Globus pallidus (tissue), 1 donor: ENCODE measurements at regions not wholly inside any gene's neighbourhood (a gene's known extent, or its start where the extent isn't known, plus 50 kb on each side); places are given as distances from the start of the nearest gene placed in this dataset.

Experiments
- DNase-seq: peaks from one replicate; pipeline ENCODE4 v3.0.0-alpha.2; 2015; ENCODE audit warnings: low spot score

DNA sequence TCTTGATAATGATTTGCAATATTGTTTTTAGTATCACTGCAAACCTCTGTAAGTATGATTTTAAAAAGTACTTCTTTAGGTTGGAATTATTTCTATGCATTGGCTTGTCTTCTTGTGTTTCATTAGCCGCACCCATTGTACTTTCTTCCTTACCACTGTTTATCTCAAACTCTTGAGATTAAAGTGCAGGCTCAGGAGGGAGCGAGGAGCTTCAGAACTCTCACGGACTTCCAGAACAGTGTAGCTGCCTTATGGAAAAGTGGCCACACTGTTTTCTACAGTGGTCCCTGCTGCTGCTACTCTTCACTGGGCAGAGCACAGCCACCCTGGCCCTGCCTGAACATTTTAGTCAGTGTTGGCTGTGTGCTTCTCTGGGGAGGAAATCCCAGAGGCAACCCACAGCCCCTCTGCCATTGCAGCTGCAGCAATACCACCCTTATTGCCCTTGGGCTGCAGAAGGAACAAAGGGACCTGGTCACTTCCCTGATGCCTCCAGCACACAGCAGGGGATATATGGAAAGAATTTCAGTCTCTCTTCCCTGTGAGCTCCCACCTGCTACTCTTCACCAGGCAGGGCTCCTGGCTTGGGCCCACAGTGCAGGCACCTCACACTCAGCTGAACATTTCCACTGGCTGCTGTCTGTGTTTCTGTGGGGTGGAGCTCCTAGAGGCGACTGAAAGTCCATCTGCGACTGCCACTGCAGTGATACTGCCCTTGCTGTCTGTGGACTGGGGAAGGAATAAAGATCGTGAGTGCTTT is 91.7 kb upstream of the MAP3K4 start:
- DNase-seq: no peak

GRCh38 chr6:160911949-160912348 is 79.6 kb upstream of the MAP3K4 start:
- DNase-seq: no peak

GRCh38 chr6:160912411-160912810 is 79.2 kb upstream of the MAP3K4 start:
- DNase-seq: no peak

DNA sequence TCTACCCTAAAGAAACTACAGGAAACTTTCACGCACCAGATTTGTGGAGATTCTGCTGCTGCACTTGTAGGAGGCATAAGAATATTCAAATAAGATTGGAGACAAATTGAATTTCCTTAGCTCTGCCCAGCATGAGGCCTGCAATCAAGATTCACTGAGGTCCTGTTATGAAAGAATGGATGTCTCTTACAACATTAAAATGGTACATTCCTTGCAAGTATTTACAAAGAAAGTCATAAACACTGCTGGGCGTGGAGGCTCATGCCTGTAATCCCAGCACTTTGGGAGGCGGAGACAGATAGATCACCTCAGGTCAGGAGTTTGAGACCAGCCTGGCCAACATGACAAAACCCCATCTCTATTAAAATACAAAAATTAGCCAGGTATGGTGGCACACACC is 74.0 kb upstream of the MAP3K4 start:
- DNase-seq: no peak

- no peak for DNase-seq
Observed at GRCh38 chr6:160919723-160920440, 71.7 kb upstream of the MAP3K4 start.

GRCh38 chr6:160921095-160921494 is 70.5 kb upstream of the MAP3K4 start:
- no peak for DNase-seq

GRCh38 chr6:160926281-160927276 is 65.0 kb upstream of the MAP3K4 start:
- no peak for DNase-seq

- DNase-seq: no peak
Observed at GRCh38 chr6:160927416-160927815, 64.2 kb upstream of the MAP3K4 start.

- no peak for DNase-seq
Observed at GRCh38 chr6:160929361-160929760, 62.2 kb upstream of the MAP3K4 start.

DNA sequence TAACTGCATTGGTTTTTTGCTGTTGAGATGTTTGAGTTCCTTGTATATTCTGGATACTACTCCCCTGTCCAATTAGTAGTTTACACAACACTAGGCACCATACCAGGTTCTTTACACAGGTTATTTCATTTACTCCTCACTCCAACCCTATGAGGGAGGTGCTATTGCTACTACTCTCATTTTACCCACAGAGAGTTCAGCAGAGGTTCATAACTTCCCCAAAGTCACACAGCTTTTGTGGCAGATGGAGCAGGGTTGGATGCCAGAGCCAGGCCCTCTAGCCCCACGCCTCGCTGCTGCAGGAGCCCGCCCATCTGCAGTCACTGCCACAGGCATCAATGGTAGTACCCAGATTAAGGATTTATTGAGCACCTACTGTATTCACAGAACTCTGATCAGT is 61.7 kb upstream of the MAP3K4 start:
- DNase-seq: no peak

DNA sequence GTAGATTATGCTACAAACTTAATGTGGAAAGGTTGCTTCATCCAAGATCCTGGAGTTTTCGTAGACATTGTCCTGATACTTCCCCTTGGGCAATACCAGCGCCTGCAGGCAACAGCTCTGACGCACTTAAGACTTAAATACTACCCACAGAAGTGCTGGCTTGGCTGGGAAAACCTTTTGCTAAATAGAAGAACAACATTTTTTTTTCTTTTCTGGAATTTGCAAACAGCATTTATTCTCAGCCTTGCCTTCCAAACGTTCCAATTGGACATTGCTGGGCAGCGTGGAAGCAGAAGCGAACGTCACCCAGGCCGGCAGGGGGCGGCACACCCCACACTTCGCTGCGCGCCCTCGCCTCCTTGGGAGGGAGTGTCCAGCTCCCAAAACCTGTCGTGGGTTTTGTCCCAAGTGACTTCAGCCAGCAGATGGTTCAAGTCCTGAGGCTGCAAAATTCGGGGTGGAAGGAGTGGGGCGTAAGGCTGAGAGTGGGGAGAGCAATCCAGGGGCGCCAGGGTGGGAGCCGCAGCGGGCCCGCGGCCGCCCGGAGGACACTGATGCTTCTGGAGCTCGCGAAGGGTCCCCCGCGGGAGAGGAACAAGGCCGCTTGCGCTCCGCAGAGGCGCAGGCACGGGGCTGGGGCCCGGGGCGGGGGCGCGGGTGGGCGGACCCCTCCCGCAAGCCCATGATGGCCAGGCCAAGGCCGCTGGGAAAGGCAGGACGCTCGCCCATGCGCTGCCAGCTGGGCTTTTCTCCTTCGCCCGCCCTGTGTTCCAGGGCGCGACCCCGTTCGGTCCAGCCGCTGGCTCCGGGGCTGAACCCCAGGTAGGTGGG is 60.8 kb upstream of the MAP3K4 start:
- peak; percentile 63 for DNase-seq

GRCh38 chr6:160931378-160932310 is 59.9 kb upstream of the MAP3K4 start:
- DNase-seq: no peak

DNA sequence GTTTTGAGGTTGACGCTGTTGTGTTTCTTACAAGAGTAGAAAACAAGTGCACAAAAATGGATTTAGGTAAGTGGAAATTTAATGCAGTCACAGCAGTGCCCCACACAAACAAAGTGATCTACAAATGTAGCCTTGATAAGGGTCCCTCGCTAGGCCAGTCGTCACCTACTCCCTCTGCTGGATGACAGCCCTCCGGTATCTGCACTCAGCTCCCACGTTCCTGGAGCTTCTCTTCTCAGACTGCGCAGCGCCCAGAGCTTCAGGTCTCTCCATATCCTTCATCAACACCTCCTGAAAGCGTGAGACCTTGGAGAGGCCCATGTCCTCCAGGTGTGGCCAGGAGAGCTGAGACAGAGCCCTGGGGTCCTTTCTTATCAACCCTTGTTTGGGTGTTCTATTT is 58.3 kb upstream of the MAP3K4 start:
- DNase-seq: no peak

DNA sequence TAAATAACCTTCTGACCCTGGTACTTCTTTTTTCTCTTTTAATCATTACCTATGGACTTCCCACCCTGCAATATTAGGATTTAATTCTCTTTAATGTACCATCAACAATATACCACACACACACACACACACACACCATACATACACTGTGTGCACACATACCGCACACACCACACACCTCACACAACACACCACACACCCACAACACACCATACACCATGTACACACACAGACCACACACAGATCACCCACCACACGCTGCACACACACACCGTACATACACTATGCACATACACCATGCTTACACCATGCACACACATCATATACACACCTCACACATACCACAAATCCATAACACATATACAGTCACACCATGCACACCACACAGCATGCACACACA is 57.4 kb upstream of the MAP3K4 start:
- no peak for DNase-seq

GRCh38 chr6:160940197-160940596 is 51.4 kb upstream of the MAP3K4 start:
- no peak for DNase-seq
